ENCODE measurements at regions not wholly inside any gene's neighbourhood (a gene's known extent, or its start where the extent isn't known, plus 50 kb on each side); places are given as distances from the start of the nearest gene placed in this dataset.

- H3K4me3 Mint-ChIP-seq: no peak overlapping the region
- no peak overlapping the region for H3K27ac Mint-ChIP-seq
- Histone ChIP-seq H3K9me3 (ENCODE audit: control insufficient read depth, insufficient read depth, low read length) (no peaks in the 10 kb centered on the region), H3K4me3 (ENCODE audit: low read length) (no peak overlapping the region), H3K36me3 (ENCODE audit: control insufficient read depth, insufficient read depth, low read length) (no peaks in the 10 kb centered on the region), H3K27me3 (ENCODE audit: control insufficient read depth, insufficient read depth, low read length) (no peaks in the 10 kb centered on the region), H3K4me1 (ENCODE audit: control insufficient read depth, insufficient read depth, low read length) (no peaks in the 10 kb centered on the region), H3K27ac (ENCODE audit: low read length) (no peak overlapping the region)
- H3K4me1 Mint-ChIP-seq: no peaks in the 10 kb centered on the region
- H3K9me3 Mint-ChIP-seq: peaks cover 0 to 3% of the 10 kb centered on the region in 2 donors
- H3K27me3 Mint-ChIP-seq (ENCODE audit: low read depth in 2 of 2): no peaks in the 10 kb centered on the region
- 93% methylated on average over 10 of the region's 10 CpGs for WGBS (ENCODE audit: insufficient coverage)
- ATAC-seq: no peak
- H3K36me3 Mint-ChIP-seq: no peaks in the 10 kb centered on the region
- DNase-seq: no peak
- no peak for TF ChIP-seq CTCF (IDR thresholded peaks at IDR 0.05)
- intact Hi-C loops (cut with micrococcal nuclease): no loop called here
Observed at GRCh38 chr7:69172357-69173077, 425.8 kb upstream of the AUTS2 start.

- Histone ChIP-seq H3K27me3 (ENCODE audit: control insufficient read depth, insufficient read depth, low read length) (no peaks in the 10 kb centered on the region), H3K4me1 (ENCODE audit: control insufficient read depth, insufficient read depth, low read length) (no peaks in the 10 kb centered on the region), H3K36me3 (ENCODE audit: control insufficient read depth, insufficient read depth, low read length) (no peaks in the 10 kb centered on the region), H3K4me3 (ENCODE audit: low read length) (no peak overlapping the region), H3K27ac (ENCODE audit: low read length) (no peak overlapping the region), H3K9me3 (ENCODE audit: control insufficient read depth, insufficient read depth, low read length) (no peaks in the 10 kb centered on the region)
- no peak for ATAC-seq
- no peak for TF ChIP-seq CTCF (IDR thresholded peaks at IDR 0.05)
- H3K27me3 Mint-ChIP-seq (ENCODE audit: low read depth in 2 of 2): no peaks in the 10 kb centered on the region
- H3K27ac Mint-ChIP-seq: no peak overlapping the region
- intact Hi-C loops (cut with micrococcal nuclease): no loop called here
- no peak for DNase-seq
- H3K9me3 Mint-ChIP-seq: peaks cover 0 to 3% of the 10 kb centered on the region in 2 donors
- H3K4me3 Mint-ChIP-seq: no peak overlapping the region
- 86% methylated on average over 2 of the region's 4 CpGs for WGBS (ENCODE audit: insufficient coverage)
- H3K36me3 Mint-ChIP-seq: no peaks in the 10 kb centered on the region
- no peaks in the 10 kb centered on the region for H3K4me1 Mint-ChIP-seq
Observed at GRCh38 chr7:69173341-69173740, 424.9 kb upstream of the AUTS2 start.

- H3K4me3 ChIP-seq (ENCODE audit: low read length): no peak overlapping the region
- intact Hi-C loops (cut with micrococcal nuclease): no loop called here
- H3K4me1 Mint-ChIP-seq: no peaks in the 10 kb centered on the region
- DNase-seq (no peak), ATAC-seq (no peak)
- peaks cover 0 to 3% of the 10 kb centered on the region in 2 donors for H3K9me3 Mint-ChIP-seq
- H3K27me3 ChIP-seq (ENCODE audit: control insufficient read depth, insufficient read depth, low read length): no peaks in the 10 kb centered on the region
- H3K36me3 Mint-ChIP-seq: no peaks in the 10 kb centered on the region
- H3K4me3 Mint-ChIP-seq: no peak overlapping the region
- H3K27ac Mint-ChIP-seq: no peak overlapping the region
- no peak overlapping the region for H3K27ac ChIP-seq (ENCODE audit: low read length)
- WGBS (ENCODE audit: insufficient coverage): 80% methylated on average over 1 of the region's 1 CpG
- H3K27me3 Mint-ChIP-seq (ENCODE audit: low read depth in 2 of 2): no peaks in the 10 kb centered on the region
- no peak for TF ChIP-seq CTCF (IDR thresholded peaks at IDR 0.05)
- H3K9me3 ChIP-seq (ENCODE audit: control insufficient read depth, insufficient read depth, low read length): no peaks in the 10 kb centered on the region
- H3K4me1 ChIP-seq (ENCODE audit: control insufficient read depth, insufficient read depth, low read length): no peaks in the 10 kb centered on the region
- no peaks in the 10 kb centered on the region for H3K36me3 ChIP-seq (ENCODE audit: control insufficient read depth, insufficient read depth, low read length)
Observed at GRCh38 chr7:69173846-69174245, 424.4 kb upstream of the AUTS2 start.

GRCh38 chr7:69176841-69177240, 421.4 kb upstream of the AUTS2 start:
- Mint-ChIP-seq H3K27me3 (ENCODE audit: low read depth in 2 of 2) (no peaks in the 10 kb centered on the region), H3K4me3 (no peak overlapping the region), H3K4me1 (no peaks in the 10 kb centered on the region), H3K9me3 (peaks cover 0 to 3% of the 10 kb centered on the region in 2 donors), H3K36me3 (no peaks in the 10 kb centered on the region), H3K27ac (no peak overlapping the region)
- H3K4me1 ChIP-seq (ENCODE audit: control insufficient read depth, insufficient read depth, low read length): no peaks in the 10 kb centered on the region
- H3K36me3 ChIP-seq (ENCODE audit: control insufficient read depth, insufficient read depth, low read length): no peaks in the 10 kb centered on the region
- H3K4me3 ChIP-seq (ENCODE audit: low read length): no peak overlapping the region
- no peak for TF ChIP-seq CTCF (IDR thresholded peaks at IDR 0.05)
- no peaks in the 10 kb centered on the region for H3K9me3 ChIP-seq (ENCODE audit: control insufficient read depth, insufficient read depth, low read length)
- H3K27ac ChIP-seq (ENCODE audit: low read length): no peak overlapping the region
- no peak for ATAC-seq
- DNase-seq: no peak
- intact Hi-C loops (cut with micrococcal nuclease): no loop called here
- no peaks in the 10 kb centered on the region for H3K27me3 ChIP-seq (ENCODE audit: control insufficient read depth, insufficient read depth, low read length)
- WGBS (ENCODE audit: insufficient coverage): 62% methylated on average over 2 of the region's 2 CpGs

Data from natural killer cell (primary cell).